Stimulated activated CD8-positive, alpha-beta memory T cell treated with anti-CD3 and anti-CD28 coated beads, Interleukin-2, amount 100 ng/mL, for 48 hours (primary cell): ENCODE measurements at regions not wholly inside any gene's neighbourhood (a gene's known extent, or its start where the extent isn't known, plus 50 kb on each side); places are given as distances from the start of the nearest gene placed in this dataset.

Experiments used
- DNase-seq, 2 donors: peaks; one replicate each; pipeline ENCODE4 v3.0.0-alpha.2; 2020; ENCODE audit warnings: low read depth in 2 of 2

DNA sequence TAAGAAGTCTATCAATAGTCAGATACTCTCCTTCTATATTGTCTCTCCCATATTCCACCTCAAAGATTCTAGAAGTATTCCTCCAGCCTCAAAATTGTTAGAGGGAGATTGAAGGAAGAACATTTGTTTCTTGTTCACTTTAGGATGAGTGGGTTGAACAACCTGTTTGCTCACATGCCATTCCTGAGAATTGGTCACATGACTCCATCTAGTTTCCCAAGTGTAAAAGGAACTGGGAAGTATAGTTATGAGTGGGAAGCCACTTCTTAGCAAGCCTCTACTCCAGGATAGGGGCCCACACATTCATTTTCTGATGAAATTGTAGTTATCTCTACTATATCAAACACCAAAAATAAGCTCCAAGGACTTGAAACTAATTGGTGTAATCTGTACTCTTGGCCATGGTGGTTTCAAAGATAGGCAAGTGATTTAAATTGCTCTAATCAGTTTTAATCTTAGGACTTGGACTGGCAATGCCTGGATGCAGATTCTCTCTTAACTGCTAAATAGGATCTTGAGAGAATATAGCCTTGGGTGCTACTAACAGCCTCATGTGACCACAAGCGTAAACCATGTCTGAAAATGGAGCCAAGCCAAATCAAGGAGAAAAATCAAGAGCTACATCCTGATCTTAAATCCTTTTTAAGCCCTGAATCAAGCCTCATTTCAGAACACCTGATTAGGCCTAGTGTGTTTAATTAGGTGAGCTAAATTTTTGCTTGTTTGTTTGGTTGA, 758.7 kb upstream of the MAN1A1 start:
- DNase-seq = no peak

DNA sequence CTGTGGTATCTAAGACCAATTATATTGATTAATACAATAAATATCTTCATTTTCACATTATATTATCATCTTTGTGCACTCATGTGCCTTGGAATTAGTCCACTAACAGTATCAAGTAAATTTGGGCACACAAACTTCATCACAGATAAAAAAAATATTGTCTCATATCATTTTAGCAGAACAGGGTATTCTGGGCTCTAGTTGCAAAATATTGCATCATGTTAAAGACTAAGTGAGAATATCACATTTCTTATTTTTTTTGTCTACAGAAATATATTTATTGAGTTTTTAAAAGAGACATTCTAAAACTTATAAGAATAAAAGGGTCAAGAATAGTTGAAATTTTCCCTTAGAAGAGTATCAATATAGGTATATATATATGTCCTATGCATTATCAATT, 754.1 kb upstream of the MAN1A1 start:
- DNase-seq = no peak

DNA sequence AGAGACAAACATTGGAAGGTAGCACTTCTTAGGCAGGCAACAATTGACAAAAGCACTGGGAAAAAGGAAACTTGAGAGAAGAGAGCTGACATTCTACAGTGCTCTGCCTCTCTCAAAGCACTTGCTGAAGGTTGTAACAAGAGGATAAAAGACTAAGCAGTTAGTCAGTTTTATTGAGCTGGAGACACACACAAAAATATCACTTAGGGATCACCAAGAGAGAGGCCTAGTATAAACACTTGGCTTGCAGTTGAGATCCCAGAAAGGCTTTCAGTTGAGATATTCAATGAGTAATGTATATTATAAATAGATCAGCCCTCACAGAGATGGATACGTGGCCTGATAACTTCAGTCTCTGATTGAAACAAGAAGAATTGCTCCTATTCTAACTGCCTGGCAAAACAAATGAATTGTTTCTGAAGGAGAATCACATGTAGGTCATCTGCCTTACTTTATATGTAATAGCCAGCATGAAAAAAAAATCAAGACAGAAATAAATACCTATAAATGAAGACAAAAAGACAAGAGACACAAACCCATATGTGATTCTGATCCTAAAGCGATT, 747.2 kb upstream of the MAN1A1 start:
- DNase-seq = no peak

DNA sequence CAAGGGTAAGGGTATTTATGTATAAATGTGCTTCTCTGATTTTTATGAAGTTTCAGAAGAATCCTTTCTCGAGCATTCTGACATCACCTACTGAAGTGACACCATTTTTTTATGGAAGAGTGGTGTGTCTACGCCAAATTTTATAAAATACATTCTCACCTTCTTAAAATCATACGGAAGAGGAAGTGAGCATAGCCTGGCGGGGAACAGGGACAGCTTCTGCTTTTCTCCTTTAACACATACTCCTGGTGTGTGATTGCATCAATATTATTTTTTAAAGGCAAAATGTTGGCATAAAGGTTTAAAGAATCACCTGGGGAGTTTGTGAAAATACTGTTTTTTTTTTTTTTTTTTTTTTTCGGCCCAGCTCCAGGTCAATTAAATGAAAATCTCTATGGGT, 733.6 kb upstream of the MAN1A1 start:
- DNase-seq = no peak

DNA sequence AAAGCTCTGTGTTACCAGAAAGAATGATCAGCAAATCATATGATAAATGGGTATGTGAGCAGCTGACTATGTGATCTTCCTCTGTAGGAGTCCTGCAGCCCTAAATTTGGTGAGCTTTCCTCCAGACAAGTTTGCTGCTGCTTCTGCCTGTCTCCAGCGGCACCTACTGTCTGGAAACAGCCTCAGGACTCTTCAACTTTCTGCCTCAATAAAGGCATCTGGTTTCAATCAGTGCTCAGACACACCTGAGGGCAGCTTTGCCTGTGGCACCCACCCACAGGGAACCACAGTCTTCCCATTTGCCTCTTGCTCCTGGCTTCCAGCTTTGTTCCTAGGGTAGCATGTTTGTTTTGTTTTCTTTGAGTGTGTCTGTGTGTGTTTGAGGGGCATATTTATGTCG, 727.9 kb upstream of the MAN1A1 start:
- no peak for DNase-seq

DNA sequence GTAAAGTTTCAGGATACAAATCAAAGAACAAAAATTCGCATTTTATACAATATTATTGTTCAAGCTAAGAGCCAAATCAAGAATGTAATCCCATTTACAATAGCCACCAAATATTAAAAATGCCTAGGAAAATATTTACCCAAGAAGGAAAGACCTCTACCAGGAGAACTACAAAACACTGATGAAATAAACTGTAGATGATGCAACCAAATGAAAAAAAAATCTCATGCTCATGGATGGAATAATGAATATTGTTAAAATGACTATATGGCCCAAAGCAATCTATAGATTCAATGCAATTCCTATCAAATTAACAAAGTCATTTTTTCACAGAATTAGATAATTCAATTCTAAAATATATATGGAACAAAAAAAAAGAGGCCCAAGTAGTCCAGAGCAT, 708.8 kb upstream of the MAN1A1 start:
- DNase-seq = no peak

GRCh38 chr6:120056085-120056484, 706.5 kb upstream of the MAN1A1 start:
- no peak for DNase-seq

GRCh38 chr6:120055071-120055470, 705.5 kb upstream of the MAN1A1 start:
- no peak for DNase-seq

GRCh38 chr6:120039664-120040063, 690.1 kb upstream of the MAN1A1 start:
- DNase-seq = no peak

DNA sequence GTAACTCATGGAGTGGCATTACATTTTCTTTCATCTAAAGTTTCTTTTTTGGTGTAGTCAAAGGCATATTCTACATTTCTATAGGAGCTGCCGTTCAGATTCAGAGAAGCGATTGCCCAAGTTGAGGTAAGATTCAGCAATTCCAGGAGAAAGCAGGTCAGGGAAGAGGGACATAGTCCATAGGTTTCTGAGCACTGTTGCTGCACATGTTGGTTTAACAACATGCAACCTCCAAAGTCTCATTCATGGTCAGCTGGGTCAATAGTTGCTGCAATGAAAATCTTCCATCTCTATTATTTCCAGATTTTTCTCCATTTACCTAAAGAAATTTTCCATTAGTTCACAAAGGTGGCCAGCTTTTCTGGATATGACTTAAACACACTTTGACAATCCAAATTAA, 682.3 kb upstream of the MAN1A1 start:
- DNase-seq = no peak

DNA sequence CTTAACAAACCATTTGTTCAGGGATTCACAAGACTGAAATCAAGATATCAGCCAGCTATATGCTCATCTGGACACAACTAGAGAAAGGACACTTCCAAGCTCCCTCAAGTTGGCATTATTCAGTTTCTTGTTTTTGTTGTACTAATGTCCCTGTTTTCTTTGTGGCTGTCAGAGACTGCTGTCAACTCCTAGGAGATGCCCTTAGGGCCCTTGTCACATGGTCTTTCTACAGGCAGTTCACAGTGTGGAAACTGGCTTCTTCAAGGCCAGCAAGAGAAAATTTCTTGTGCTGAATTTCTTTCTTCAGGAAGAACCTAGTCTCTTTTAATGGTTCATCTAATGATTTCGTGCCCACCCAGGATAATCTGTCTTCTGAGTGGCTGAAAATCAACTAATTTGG, 677.2 kb upstream of the MAN1A1 start:
- DNase-seq = no peak

DNA sequence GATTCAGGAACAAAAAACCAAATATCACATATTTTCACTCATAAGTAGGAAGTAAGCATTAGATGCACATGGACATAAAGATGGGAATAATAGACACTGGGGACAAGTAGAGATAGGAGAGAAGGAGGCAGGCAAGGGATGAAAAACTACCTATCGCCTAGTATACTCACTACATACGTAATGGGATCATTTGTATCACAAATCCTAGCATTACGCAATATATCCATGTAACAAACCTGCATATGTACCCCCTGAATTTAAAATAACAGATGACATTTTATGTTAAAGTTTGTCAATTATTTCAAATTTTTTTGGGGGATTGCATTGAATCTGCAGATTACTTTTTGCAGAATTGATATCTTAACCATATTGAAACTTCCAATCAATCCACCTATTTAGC, 660.5 kb upstream of the MAN1A1 start:
- no peak for DNase-seq

GRCh38 chr6:120005292-120005976, 655.9 kb upstream of the MAN1A1 start:
- DNase-seq = no peak

DNA sequence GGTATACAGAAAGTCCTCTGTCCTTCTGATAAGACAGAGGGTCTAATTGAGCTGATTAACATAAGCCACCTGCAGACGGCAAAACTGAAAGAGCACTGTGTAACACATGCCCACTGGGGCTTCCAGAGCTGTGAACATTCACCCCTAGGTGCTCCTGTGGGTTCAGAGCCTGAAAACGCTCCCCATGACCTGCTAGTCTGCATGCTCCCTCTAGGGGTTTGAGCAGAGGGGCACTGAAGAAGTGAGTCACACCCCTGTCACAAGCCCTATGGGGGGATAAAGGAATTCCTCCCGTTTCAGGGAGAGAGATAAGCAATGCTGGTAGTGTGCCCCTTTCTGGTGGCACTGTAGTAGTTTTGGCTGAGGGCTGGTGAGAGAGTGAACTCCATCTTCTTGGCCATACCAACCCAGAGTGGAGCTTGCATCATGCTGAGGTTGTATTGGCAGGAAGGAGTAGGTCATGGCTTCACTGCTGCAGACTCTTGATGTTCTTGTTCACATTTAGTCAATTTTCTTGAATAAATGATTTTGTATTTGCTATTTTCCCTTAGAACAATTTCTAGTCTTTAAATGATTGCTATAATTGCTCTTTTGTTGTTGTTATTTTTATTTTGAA, 637.5 kb upstream of the MAN1A1 start:
- DNase-seq = no peak

DNA sequence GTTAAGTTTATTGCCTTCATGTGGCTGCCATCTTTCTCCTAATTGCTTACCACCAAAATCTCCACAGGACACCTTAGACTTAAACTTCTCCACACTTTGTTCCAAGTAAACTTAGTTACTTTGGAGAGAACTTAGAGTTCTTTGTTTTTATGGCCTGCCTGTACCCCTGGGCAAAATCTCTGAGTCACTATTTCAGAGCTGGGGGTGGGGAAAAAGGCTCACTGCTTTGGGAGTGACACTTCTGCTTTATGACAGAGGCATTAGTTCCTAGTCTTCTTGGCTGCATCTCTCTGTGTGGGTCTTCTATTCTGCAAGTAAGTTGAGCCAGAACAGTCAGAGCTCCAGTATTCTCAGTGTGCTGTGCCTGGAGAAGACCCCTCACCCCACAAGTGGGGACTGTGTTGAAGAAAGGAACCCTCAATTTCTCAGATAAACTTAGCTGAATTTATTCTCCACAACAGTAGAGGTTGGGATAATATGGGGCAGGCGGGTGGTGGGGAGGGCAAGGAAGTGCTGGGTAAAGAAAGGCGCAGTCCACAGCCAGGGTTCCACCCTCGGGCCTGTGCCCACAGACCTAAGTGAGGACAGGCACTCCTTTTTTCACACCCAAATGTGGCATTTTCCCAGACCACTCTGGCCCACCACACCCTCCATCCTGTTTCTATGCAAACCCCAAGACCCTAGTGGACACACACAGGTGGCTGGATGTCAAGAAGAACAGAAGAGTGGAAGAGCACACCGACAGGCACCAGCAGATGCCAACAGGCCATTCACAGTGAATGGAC, 636.6 kb upstream of the MAN1A1 start:
- no peak for DNase-seq

DNA sequence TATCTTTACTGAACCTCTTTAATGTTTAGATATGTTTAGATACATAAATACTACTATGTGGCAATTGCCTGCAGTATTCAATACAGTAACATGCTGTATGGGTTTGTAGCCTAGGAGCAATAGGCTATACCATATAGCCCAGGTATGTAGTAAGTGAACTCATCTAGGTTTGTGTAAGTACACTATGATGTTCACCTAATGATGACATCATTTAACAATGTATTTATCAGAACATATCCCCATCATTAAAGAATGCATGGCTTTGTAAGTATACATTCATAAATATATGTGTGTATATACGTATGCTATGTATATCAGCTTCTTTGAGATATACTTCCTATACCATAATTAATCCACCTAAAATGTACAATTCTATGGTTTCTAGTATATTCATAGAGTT, 631.2 kb upstream of the MAN1A1 start:
- no peak for DNase-seq

DNA sequence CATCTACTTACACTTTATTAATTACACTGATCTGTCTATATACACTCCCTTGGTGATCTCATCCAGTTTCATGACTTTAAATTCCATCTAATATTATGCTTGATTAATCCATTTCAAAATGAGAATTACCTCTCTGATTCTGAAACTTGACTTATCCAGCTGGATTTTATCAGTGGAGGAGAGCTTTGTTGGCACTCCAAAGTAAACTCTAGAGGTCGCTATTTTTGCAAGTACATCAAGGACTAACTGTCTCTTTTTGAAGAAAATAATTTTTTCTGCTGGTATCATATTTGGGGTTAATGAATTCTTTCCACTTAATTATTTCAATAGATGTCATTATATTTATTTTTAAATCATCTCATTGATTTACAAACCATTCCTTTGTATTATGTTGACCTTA, 630.3 kb upstream of the MAN1A1 start:
- DNase-seq = no peak

DNA sequence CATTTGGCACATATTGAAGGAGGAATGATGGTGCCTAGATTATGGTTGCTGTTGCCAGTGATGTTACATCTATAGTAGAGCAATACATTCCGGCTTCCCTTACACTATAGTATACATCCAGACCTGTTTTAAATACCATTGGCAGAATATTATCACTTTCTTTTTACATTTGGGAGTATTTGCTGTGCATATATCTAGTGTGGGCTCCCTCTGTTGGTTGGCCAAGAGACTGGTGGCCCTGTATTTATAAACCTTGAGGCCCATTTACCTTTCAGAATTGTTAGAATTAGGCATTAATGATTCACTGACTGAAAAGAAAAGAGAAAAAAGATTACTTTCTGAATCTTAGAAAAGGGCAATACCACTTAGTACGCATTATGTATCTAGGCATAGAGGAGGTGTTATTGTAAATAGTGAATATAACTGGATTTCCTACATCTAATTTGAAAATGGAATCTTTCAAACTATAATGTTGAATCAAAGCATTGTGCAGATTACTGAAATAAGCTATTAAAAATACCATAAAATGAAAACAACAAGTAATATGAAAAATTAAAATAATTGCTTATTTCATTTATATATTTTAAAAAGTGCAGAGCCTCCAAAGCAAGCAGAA, 628.8 kb upstream of the MAN1A1 start:
- no peak for DNase-seq

DNA sequence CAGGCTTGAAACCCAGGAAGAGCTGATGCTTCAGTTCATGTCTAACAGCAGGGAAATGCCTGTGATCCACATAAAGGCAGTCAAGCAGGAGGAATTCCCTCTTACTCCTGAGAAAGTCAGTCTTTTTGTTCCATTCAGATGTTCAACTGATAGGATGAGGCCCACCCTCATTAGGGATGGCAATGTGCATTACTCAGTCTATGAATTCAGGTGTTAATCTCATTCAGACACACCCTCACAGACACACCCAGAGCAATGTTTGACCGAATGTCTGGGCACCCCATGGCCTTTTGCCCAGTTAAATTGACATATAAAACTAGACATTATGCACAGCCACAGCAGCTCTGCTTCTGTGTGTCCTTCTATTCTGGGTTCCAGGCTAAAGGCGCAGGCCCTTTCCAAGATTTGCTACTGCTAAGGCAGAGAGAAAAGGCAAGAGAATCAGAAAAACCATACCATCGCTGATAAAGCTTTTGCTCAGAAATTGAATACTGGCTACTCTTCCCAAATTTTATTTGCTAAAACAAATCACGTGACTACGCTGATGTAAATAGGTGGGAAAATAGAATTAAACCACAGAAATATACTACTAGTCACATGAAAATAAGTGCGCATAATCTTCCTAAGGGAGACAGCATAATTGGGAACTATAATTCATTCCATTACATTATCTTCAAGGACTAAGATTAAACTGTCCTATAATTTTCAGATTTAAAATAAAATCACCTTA, 625.0 kb upstream of the MAN1A1 start:
- DNase-seq = no peak

GRCh38 chr6:119966484-119966883, 616.9 kb upstream of the MAN1A1 start:
- DNase-seq = no peak

DNA sequence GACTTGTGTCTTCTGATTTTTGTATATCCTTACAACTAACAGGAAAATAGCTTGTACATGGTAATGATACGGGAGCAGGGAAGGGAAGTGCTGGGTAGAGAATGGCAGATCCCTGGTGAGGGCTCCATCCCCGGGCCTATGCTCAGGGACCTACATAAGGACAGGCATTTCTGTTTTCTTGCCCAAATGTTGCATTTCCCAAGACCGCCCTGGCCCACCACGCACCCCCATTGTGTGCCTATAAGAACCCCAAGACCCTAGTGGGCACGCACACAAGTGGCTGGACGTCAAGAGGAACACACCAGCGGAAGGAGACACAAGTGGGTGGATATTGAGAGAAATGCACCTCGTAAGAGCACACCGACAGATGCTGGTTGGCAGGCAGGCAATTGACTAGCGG, 616.3 kb upstream of the MAN1A1 start:
- DNase-seq = no peak
